ENCODE measurements at regions not wholly inside any gene's neighbourhood (a gene's known extent, or its start where the extent isn't known, plus 50 kb on each side); places are given as distances from the start of the nearest gene placed in this dataset.

GRCh38 chr16:5643855-5644531, 546.4 kb upstream of the EEF2KMT start:
- DNase-seq (ENCODE audit: low spot score), result no peak

GRCh38 chr16:5642436-5642835, 544.8 kb upstream of the EEF2KMT start:
- no peak for DNase-seq (ENCODE audit: low spot score)

- no peak for DNase-seq (ENCODE audit: low spot score)
These were observed 544.4 kb upstream of the EEF2KMT start for GRCh38 chr16:5642011-5642410.

GRCh38 chr16:5640883-5641282, 543.3 kb upstream of the EEF2KMT start:
- no peak for DNase-seq (ENCODE audit: low spot score)

GRCh38 chr16:5639531-5639930, 541.9 kb upstream of the EEF2KMT start:
- no peak for DNase-seq (ENCODE audit: low spot score)

- no peak for DNase-seq (ENCODE audit: low spot score)
These were observed 537.7 kb upstream of the EEF2KMT start for GRCh38 chr16:5635331-5635730.

GRCh38 chr16:5634666-5635180, 537.1 kb upstream of the EEF2KMT start:
- DNase-seq (ENCODE audit: low spot score), result no peak

GRCh38 chr16:5633845-5634440, 536.3 kb upstream of the EEF2KMT start:
- peak; percentile 59 for DNase-seq (ENCODE audit: low spot score)

- DNase-seq (ENCODE audit: low spot score), result no peak
These were observed 524.8 kb upstream of the EEF2KMT start for GRCh38 chr16:5622234-5622884.

GRCh38 chr16:5621826-5622225, 524.2 kb upstream of the EEF2KMT start:
- DNase-seq (ENCODE audit: low spot score), result no peak

GRCh38 chr16:5619304-5619703, 521.7 kb upstream of the EEF2KMT start:
- DNase-seq (ENCODE audit: low spot score), result no peak

GRCh38 chr16:5616841-5617240, 519.2 kb upstream of the EEF2KMT start:
- no peak for DNase-seq (ENCODE audit: low spot score)

GRCh38 chr16:5615868-5616642, 518.5 kb upstream of the EEF2KMT start:
- DNase-seq (ENCODE audit: low spot score), result peak; percentile 48

GRCh38 chr16:5607169-5607568, 509.6 kb upstream of the EEF2KMT start:
- no peak for DNase-seq (ENCODE audit: low spot score)

- no peak for DNase-seq (ENCODE audit: low spot score)
These were observed 507.8 kb upstream of the EEF2KMT start for GRCh38 chr16:5605404-5605803.

GRCh38 chr16:5604770-5605169, 507.2 kb upstream of the EEF2KMT start:
- peak; percentile 67 for DNase-seq (ENCODE audit: low spot score)

- no peak for DNase-seq (ENCODE audit: low spot score)
These were observed 506.2 kb upstream of the EEF2KMT start for GRCh38 chr16:5603836-5604235.

GRCh38 chr16:5601957-5602356, 504.4 kb upstream of the EEF2KMT start:
- no peak for DNase-seq (ENCODE audit: low spot score)

GRCh38 chr16:5598793-5599192, 501.2 kb upstream of the EEF2KMT start:
- DNase-seq (ENCODE audit: low spot score), result no peak

GRCh38 chr16:5595849-5596248, 498.3 kb upstream of the EEF2KMT start:
- DNase-seq (ENCODE audit: low spot score), result no peak

- DNase-seq (ENCODE audit: low spot score), result no peak
These were observed 492.8 kb upstream of the EEF2KMT start for GRCh38 chr16:5590416-5590815.

GRCh38 chr16:5589812-5590373, 492.3 kb upstream of the EEF2KMT start:
- no peak for DNase-seq (ENCODE audit: low spot score)
